Panc1 (cell line): ENCODE measurements at regions not wholly inside any gene's neighbourhood (a gene's known extent, or its start where the extent isn't known, plus 50 kb on each side); places are given as distances from the start of the nearest gene placed in this dataset.

Source experiments
- CTCF ChIP-seq: fragments of 450-650 bp; IDR thresholded peaks from 2 replicates; pipeline ENCODE4 v1.5.1; 2017; ENCODE audit warnings: mild to moderate bottlenecking
- POLR2AphosphoS5 ChIP-seq: IDR thresholded peaks from 2 replicates; pipeline ENCODE4 v1.6.1; 2012; ENCODE audit warnings: mild to moderate bottlenecking, low read depth, low read length, moderate library complexity
- SIN3A ChIP-seq: IDR thresholded peaks from 2 replicates; pipeline ENCODE4 v1.6.1; 2012; ENCODE audit warnings: low read depth, mild to moderate bottlenecking, low read length, moderate library complexity, borderline replicate concordance; ENCODE audit not compliant: insufficient read depth
- TCF7L2 ChIP-seq: IDR thresholded peaks from 2 replicates; pipeline ENCODE4 v1.6.1; 2011; ENCODE audit warnings: mild to moderate bottlenecking, low read depth, low read length, inconsistent platforms

GRCh38 chr5:61752588-61752987 is 420.5 kb downstream of the ZSWIM6 start:
- no peak for TF ChIP-seq CTCF
- TF ChIP-seq TCF7L2: no peak
- no peak for TF ChIP-seq POLR2AphosphoS5
- TF ChIP-seq SIN3A: no peak
